Ectodermal cell (in vitro differentiated cells): ENCODE measurements at regions not wholly inside any gene's neighbourhood (a gene's known extent, or its start where the extent isn't known, plus 50 kb on each side); places are given as distances from the start of the nearest gene placed in this dataset.

ENCODE experiments used
- H3K27ac ChIP-seq: 2 replicates; pipeline ENCODE4 v1.7.0; 2013; ENCODE audit warnings: mild to moderate bottlenecking, low read depth, low read length; ENCODE audit not compliant: insufficient read depth, poor library complexity, severe bottlenecking
- H3K27me3 ChIP-seq: 2 replicates; pipeline ENCODE4 v1.7.0; 2013; ENCODE audit warnings: mild to moderate bottlenecking, low read length; ENCODE audit not compliant: insufficient read depth, control insufficient read depth, poor library complexity, severe bottlenecking
- H3K36me3 ChIP-seq: one replicate; pipeline ENCODE4 v1.7.0; 2013; ENCODE audit warnings: low read length; ENCODE audit not compliant: control insufficient read depth, insufficient read depth
- H3K4me1 ChIP-seq: one replicate; pipeline ENCODE4 v1.7.0; 2013; ENCODE audit warnings: low read length; ENCODE audit not compliant: control insufficient read depth, insufficient read depth
- H3K4me3 ChIP-seq: 2 replicates; pipeline ENCODE4 v1.7.0; 2013; ENCODE audit warnings: low read depth, low read length, control low read depth; ENCODE audit not compliant: insufficient read depth
- H3K9me3 ChIP-seq: 2 replicates; pipeline ENCODE4 v1.7.0; 2013; ENCODE audit warnings: mild to moderate bottlenecking, low read length, moderate library complexity; ENCODE audit not compliant: control insufficient read depth
- WGBS, 2 experiments: methylation state at CpG; one replicate each; pipeline ENCODE4 v1.1.7; 2013; ENCODE audit warnings: missing lambda C conversion rate in 2 of 2; 5-methylcytosine and 5-hydroxymethylcytosine counted together

DNA sequence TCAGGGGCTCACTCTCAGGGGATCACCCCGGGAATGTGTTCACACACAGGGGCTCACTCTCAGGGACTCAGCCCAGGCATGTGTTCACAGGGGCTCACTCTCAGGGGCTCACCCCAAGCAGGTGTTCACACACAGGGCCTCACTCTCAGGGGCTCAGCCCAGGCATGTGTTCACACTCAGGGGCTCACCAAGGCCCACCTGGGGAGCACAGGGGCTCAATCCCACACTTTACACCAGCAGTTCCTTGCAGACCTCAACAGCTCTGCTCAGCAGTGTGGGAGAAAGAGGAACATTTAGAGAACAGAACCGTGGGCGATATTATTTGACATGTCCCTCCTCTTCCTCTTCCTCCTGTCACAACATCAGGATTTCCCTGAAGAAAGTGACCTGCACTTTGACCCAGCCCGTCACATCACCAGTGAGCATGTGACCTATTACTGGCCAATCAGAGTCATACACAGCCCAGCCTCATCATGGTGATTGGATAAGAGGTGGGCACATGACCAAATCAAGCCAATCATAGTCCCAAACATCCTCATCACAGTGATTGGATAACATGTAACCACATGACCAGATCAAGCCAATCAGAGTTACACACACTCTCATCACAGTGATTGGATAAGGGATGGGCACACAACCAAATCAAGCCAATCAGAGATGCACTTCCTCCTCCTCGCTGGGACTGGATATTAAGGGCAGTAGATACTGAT lies 359.4 kb upstream of the SFSWAP start:
- Histone ChIP-seq H3K36me3 (no peaks in the 10 kb centered on the region), H3K9me3 (no peaks in the 10 kb centered on the region), H3K27ac (no peak overlapping the region), H3K4me1 (no peaks in the 10 kb centered on the region), H3K27me3 (no peaks in the 10 kb centered on the region), H3K4me3 (no peak overlapping the region)
- 92 to 96% methylated on average over 5 of the region's 5 CpGs for WGBS, 2 experiments

DNA sequence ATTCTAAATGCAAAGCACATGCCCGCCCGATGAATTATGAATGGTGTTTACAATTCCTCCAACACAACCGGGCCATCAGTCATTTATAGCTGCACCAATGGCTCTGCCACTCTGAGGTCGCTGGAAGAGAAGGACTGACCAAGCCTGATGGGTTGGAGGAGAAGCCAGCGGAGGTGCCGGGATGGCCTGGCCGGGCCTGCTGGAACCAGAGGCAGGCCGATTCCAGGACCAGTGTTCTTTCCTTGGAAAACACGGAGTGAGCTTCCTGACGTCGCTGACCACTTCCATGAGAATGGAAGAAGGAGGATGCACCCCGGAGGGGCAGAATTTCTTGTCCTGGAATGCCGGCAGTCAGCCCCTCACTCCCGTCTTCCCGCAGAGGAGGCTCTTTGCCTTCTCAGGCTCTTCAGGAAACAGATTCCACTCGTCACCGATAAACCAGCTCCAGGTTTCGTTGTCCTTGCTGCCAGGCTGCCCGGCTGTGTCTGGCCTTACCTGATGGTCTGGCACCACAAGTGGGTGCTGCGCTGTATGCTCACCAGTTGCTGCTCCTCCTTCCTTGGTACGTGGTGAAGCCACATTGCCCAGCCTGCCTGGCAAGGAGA lies 358.5 kb upstream of the SFSWAP start:
- no peak overlapping the region for H3K27ac ChIP-seq
- WGBS, 2 experiments = 89 to 90% methylated on average over 21 of the region's 21 CpGs
- H3K4me3 ChIP-seq = no peak overlapping the region
- H3K36me3 ChIP-seq = no peaks in the 10 kb centered on the region
- H3K9me3 ChIP-seq = no peaks in the 10 kb centered on the region
- H3K4me1 ChIP-seq = peaks cover 6% of the 10 kb centered on the region
- H3K27me3 ChIP-seq = no peaks in the 10 kb centered on the region

DNA sequence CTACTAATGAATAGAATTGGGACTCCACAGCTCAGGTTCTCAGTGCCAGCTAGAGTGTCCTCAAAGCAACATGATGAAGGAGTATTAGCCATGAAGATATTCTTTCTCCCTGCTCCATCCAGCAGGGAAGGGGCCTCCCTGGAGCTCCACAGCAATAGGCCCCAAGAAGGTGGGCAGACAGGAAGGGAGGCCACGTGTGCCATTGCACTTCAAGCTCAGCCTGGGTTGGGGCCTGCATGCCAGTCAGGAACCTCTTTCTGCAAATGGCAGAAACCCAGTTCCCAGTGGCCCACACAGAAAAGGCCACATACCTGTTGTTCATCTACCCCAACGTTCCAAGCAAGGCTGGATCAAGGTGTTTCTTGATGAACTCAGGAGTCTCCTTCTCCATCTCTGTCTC lies 357.5 kb upstream of the SFSWAP start:
- no peaks in the 10 kb centered on the region for H3K36me3 ChIP-seq
- WGBS, 2 experiments = 82 to 87% methylated on average over 2 of the region's 2 CpGs
- no peaks in the 10 kb centered on the region for H3K27me3 ChIP-seq
- peaks cover 9% of the 10 kb centered on the region for H3K4me1 ChIP-seq
- no peak overlapping the region for H3K27ac ChIP-seq
- H3K4me3 ChIP-seq = no peak overlapping the region
- no peaks in the 10 kb centered on the region for H3K9me3 ChIP-seq

DNA sequence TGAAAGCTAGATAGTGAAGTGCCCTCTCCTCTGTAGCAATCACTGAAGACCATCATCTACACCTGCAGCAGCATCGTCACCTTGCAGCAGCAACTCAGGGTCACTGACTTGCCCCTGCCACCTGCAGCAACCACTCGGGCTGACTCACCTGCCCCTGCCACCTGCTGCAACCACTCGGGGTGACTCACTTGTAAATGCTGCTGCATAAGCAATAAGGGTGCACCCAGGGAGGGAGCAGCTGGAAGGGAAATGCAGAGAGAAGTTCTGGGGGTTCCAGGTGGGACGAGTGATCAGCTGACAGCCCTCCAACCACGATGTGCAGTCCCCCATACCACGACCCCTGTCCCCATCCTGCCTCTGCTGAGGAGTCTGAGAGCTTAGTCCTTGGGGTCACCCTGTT lies 357.1 kb upstream of the SFSWAP start:
- H3K36me3 ChIP-seq = no peaks in the 10 kb centered on the region
- no peak overlapping the region for H3K4me3 ChIP-seq
- no peaks in the 10 kb centered on the region for H3K9me3 ChIP-seq
- H3K4me1 ChIP-seq = peaks cover 9% of the 10 kb centered on the region
- H3K27me3 ChIP-seq = no peaks in the 10 kb centered on the region
- WGBS, 2 experiments = 84 to 87% methylated on average over 6 of the region's 6 CpGs
- H3K27ac ChIP-seq = no peak overlapping the region

DNA sequence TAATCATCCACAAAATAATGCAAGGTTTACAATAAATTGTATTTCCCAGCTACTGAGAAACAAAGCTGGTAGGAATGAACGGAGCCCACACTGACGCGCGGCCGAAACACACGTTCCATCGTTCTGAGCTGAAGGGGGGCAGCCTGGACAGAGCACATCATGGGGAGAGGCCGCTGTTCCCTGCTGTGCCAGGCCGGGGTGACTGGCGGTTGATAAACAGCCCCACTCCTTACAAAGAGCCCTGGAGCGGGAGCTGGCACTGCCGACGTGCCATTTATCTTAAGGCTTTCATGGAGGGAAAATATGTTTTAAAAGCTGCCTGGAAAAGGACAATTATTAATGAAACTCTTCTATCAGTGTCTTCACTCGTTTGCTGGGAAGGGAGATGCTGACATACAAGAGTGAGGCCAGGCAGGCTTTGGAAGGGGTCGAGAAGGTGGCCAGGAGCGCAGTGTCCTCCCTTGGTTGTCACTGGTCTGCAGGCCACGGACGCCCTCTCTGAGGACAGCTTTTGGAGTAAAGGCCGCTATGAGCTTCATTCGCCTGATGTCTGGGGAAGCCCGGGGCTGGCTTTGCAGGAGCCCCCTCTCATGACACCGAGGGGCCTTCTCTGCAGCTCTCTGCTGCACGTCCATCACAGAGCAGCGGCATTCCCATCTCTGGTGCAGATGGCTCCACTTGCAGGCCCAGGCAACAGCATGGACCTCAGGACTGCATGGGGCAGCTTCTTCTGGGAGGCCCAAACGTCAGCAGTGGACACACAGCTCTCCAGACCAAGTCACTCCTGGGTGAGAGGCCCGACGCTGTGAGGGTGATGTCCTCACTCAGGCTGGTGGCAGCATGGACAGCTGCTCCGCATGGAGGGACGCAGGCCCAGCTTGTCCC lies 355.3 kb upstream of the SFSWAP start:
- Histone ChIP-seq H3K4me3 (no peak overlapping the region), H3K36me3 (no peaks in the 10 kb centered on the region), H3K27me3 (no peaks in the 10 kb centered on the region), H3K9me3 (no peaks in the 10 kb centered on the region), H3K4me1 (peaks cover 9% of the 10 kb centered on the region), H3K27ac (no peak overlapping the region)
- WGBS, 2 experiments = 91 to 92% methylated on average over 29 of the region's 29 CpGs

DNA sequence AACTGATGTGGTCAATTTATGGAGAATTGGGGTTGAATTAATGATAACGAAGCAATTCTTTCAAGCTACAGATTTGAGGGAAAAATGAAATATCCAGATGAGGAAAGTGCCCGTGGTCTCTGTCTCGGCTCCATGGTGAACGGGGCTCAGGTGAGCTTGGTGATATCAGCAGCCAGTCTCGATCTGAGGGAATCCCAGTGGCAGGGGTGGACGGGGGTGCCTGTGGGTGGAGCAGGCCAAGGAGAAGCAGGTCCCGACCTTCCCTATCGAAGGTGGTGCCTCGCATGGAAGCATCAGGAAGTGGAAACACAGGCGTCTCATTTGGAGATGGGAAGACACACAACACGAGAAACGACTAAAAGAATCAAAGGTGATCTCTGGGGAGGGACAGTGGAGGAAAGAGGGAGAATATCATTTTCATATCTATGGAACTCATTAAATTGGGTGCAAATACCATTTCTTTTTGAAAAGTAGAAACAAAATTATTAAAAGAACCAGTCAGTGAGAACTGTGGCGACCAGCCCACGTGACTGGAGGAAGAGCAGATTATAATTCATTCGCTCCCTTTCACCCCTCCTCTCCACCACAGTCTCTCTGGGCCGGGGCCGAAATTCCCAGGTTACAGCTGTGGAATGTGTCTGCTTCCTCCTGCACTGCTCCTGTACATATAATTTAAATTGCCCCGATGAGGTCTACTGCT lies 354.3 kb upstream of the SFSWAP start:
- Histone ChIP-seq H3K27me3 (no peaks in the 10 kb centered on the region), H3K4me1 (peaks cover 9% of the 10 kb centered on the region), H3K27ac (no peak overlapping the region), H3K9me3 (no peaks in the 10 kb centered on the region), H3K36me3 (no peaks in the 10 kb centered on the region), H3K4me3 (no peak overlapping the region)
- 85 to 90% methylated on average over 18 of the region's 18 CpGs for WGBS, 2 experiments

DNA sequence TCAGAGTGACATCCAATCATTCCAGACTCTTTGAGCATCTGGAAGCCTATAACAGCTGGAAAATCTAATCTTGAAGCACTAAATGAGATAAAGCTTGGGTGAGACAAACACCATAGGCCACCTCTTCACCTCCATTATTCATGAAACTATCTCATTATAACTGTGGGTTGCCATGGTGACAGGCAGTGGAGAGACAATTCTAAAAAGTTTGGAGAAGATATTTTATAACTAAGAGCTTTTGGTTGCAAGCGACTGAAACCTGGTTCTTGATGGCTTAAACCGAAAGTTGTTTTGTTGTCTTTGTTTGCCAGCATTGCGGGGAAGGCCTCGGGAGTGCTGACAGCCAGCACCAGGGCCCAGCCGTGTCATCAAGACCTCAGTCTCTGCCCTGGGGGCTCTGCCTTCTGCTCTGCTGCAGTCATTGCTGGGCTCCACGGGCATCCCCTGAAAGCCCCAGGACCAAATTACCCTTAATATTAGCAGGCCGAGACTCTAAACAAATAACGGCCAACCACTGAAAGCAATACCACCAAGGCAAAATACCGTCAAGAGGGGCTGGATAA lies 353.6 kb upstream of the SFSWAP start:
- H3K27me3 ChIP-seq = no peaks in the 10 kb centered on the region
- H3K4me3 ChIP-seq = no peak overlapping the region
- H3K9me3 ChIP-seq = no peaks in the 10 kb centered on the region
- 81 to 82% methylated on average over 9 of the region's 9 CpGs for WGBS, 2 experiments
- H3K36me3 ChIP-seq = no peaks in the 10 kb centered on the region
- peaks cover 9% of the 10 kb centered on the region for H3K4me1 ChIP-seq
- peak overlapping the region; percentile 10 for H3K27ac ChIP-seq

DNA sequence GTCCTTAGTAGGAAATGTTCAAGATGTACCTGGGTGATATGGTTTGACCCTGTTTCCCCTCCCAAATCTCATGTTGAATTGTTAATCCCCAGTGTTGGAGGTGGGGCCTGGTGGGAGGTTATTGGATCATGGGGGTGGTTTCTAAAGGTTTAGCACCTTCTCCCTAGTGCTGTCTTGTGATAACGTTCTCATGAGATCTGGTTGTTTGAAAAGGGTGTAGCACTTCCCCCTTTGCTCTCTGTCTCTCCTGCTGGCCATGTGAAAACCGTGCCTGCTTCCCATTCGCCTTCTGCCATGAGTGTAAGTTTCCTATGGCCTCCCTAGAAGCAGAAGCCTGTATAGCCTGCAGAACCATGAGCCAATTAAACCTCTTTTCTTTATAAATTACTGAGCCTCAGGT lies 353.0 kb upstream of the SFSWAP start:
- H3K36me3 ChIP-seq = no peaks in the 10 kb centered on the region
- no peaks in the 10 kb centered on the region for H3K9me3 ChIP-seq
- no peaks in the 10 kb centered on the region for H3K27me3 ChIP-seq
- WGBS, 2 experiments = 71 to 78% methylated on average over 3 of the region's 3 CpGs
- no peak overlapping the region for H3K4me3 ChIP-seq
- no peak overlapping the region for H3K27ac ChIP-seq
- peaks cover 9% of the 10 kb centered on the region for H3K4me1 ChIP-seq

DNA sequence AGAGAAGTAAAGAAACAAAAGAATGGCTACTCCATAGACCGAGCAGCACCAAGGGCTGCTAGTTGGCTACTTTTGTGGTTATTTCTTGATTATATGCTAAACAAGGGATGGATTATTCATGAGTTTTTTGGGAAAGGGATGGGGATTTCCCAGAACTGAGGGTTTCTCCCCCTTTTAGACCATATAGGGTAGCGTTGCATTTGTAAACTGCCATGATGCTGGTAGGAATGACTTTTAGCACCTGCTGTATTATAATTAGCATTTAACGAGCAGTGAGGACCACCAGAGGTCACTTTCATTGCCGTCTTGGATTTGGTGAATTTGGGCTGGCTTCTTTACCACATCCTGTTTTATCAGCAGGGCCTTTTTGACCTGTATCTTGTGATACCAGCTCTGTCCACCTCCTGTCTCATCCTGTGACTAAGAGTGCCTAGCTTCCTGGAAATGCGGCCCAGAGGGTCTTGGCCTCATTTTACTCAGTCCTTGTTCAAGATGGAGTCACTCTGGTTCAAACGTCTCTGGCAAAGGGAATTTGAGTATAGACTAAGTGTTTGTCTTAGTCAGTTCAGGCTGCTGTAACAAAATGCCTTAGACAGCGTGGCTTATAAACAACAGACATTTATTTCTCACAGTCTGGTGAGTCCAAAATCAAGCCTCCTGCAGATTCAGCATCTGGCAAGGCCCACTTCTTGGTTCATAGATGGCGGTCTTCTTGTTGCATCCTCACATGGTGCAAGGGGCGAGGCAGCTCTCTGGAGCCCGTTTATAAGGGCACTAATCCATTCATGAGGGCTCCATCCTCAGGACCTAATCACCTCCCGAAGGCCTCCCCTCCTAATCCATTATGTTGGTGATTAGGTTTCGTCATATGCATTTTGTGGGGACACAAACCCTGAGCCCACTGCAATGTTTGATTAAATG lies 348.3 kb upstream of the SFSWAP start:
- Histone ChIP-seq H3K27me3 (no peaks in the 10 kb centered on the region), H3K4me1 (peaks cover 2% of the 10 kb centered on the region), H3K27ac (no peak overlapping the region), H3K36me3 (no peaks in the 10 kb centered on the region), H3K9me3 (no peaks in the 10 kb centered on the region), H3K4me3 (no peak overlapping the region)
- 85 to 89% methylated on average over 12 of the region's 12 CpGs for WGBS, 2 experiments
